Dermis microvascular lymphatic vessel endothelial cell (primary cell): ENCODE measurements at regions not wholly inside any gene's neighbourhood (a gene's known extent, or its start where the extent isn't known, plus 50 kb on each side); places are given as distances from the start of the nearest gene placed in this dataset.
"Not testable (repeated sequence)": the region's sequence is repeated elsewhere in the genome, so short reads cannot be mapped to it uniquely, and the experiment has no call there.

Source experiments
- DNase-seq, 2 donors: peaks; one replicate each; pipeline versions ENCODE4 v3.0.0 to v3.0.0-alpha.2; 2010; ENCODE audit warnings: low read depth in 2 of 2

DNA sequence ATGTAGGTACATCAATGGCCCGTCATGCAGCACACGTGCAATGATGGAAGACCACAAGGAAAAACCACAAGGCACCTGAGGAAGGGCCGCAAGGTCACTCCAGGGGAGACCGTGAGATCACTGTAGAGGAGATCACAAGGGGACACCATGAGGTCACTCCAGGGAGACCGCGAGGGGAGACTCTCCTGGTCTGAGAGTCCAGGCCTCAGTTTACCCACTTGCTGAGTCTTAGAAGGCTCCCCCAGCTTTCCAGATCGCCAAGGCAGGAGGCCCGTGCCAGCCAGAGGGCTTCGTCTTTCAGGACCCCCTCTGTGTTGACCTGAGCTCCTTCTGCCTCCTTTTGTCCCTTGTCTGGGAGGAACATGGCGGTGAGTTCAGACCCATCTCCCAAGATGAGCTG is 232.2 kb downstream of the ERMARD start:
- no peak for DNase-seq

- no peak for DNase-seq
Observed at GRCh38 chr6:169982461-169983386, 231.3 kb downstream of the ERMARD start.

DNA sequence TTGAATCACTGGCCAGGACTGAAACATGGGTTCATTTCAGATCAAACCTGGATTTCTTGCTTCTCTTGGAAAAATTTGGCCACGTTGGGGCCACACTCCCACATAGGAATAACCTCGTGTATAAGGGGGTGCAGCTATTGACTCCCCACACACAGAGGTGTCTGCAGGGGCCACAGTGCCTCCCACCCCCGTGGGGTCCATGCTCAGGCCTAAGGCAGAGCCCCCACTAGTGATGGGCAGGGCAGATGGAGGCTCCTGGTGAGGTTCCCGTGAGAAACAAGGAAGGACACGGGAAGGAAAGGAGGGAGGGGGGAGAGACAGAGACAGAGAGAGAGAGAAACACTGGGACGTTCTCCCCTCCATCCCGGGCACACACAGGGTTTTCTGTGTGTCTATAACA is 230.5 kb downstream of the ERMARD start:
- DNase-seq, result no peak

- DNase-seq, result no peak
Observed at GRCh38 chr6:169981568-169981967, 230.1 kb downstream of the ERMARD start.

GRCh38 chr6:169980826-169981450 is 229.5 kb downstream of the ERMARD start:
- no peak for DNase-seq

GRCh38 chr6:169979873-169980432 is 228.5 kb downstream of the ERMARD start:
- DNase-seq, result no peak

- no peak for DNase-seq
Observed at GRCh38 chr6:169978615-169979161, 227.3 kb downstream of the ERMARD start.

DNA sequence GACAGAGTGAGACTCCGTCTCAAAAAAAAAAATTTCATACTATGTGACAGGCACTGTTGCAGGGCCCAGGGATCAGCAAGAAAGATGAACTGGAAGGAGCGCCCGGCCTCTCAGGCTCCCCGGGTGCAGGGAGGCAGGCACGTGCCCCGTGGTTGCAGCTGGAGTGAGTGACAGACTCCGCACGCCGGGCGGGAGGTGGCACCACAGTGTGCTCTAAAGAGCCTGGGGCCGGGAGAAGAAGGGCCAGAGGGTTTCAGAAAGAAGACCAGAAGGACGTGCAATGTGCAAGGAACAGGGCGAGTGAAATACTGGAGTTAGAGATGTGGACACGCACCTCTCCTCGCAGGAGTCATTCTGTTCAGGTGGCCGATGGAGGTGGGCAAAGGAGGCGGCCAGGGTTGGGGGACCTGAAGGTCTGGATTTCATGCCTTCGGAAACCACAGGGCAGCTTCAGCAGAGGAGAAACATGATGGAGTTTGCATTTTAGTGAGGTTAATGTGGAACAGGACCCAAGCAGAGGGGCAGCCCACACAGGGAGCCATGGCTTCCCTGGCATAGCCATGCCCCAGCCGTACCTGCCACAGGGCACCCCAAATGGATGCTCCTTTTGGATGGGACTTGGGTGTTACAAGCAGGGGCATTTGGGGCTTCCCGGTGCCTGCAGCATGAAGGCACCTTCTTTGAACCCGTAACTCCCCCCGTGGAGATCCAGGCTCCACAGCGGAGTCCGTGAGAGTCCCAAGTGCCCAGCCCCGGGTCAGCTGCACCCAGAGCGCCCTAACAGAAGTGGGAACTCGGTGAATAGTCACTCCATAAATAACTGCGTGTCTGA is 226.2 kb downstream of the ERMARD start:
- no peak for DNase-seq

DNA sequence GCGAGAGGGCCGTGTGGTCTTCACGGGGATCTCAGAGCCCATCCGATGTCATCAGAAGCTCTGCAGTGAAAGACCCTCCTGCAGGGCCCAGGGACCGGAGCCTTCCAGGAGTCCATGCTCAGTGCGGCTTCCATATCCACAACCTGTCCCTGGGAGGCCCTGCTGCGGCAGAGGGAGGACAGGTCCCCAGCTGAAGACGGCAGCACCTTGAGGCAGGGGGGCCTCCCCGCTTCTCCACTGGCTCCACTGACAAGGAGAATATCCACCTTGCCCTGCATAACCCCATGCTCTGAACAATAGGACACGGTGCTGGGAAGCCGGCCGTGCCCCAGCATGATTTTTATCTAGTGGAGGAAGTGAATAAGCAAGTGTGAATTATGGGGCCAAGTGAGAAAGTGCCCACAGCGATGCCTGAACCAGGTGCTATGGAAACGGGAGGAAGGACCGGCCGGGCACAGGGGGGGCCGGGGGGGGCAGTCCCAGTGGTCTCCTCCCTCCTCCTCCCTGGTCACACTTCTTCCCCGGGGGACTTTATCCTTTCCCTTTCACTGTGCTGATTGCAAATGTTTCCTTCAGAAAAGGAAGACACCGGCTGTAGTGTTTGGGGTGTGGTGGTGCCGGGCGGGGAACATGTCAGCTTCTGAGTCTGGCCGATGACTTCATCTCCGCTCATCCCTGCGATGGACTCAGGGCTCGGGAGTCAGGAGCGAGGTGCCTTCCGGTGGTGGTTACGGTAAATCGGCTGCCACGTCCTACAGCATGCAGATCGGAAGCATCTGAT is 225.1 kb downstream of the ERMARD start:
- peak in 1 of 2 donors; percentile 13 for DNase-seq

DNA sequence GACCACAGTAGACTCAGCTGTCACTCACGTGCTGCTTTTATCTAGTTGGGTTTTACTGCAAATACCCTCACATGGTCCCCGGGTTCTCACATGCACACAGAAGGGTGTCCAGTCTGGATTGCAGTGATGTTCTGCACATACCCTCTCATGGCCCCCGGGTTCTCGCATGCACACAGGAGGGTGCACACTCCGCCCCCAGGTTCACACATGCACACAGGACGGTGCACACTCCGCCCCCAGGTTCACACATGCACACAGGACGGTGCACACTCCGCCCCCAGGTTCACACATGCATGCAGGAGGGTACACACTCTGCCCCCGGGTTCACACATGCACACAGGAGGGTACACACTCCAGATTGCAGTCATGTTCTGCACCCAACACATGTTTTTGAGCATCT is 224.3 kb downstream of the ERMARD start:
- no peak for DNase-seq

- DNase-seq, result no peak
Observed at GRCh38 chr6:169975286-169975685, 223.9 kb downstream of the ERMARD start.

GRCh38 chr6:169974663-169975062 is 223.2 kb downstream of the ERMARD start:
- DNase-seq, result no peak

- not testable (repeated sequence) for DNase-seq
Observed at GRCh38 chr6:169973588-169974467, 222.4 kb downstream of the ERMARD start.

GRCh38 chr6:169972736-169973135 is 221.3 kb downstream of the ERMARD start:
- DNase-seq, result no peak

DNA sequence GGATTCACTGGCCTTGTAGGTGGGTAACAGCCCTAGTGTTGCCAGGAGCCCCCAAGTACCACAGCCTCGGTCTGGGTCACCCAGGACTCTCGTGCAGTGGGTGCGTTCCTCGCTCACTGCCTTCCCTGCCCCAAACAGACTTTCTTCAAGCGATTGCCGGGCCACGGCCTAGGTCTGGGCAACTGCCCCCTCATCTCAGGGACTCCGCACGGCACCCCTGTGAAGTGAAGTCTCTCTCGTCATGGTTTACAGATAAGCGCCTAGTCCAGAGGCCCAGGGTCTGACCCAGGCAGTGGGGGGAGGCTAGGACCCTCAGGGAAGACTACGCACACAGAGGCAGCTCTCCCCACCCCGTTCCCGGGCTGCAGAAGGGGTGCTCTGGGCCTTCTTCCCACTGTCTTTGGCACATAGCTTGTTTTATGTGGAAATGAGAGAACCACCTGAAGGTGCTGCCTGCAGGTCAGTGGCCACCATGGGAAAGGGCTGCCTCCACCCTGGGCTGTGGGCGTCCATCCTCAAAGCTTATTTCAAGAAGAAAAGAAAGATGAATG is 220.8 kb downstream of the ERMARD start:
- DNase-seq, result no peak

- DNase-seq, result no peak
Observed at GRCh38 chr6:169971081-169971861, 219.8 kb downstream of the ERMARD start.

- no peak for DNase-seq
Observed at GRCh38 chr6:169970306-169970988, 219.0 kb downstream of the ERMARD start.
